ENCODE measurements at regions not wholly inside any gene's neighbourhood (a gene's known extent, or its start where the extent isn't known, plus 50 kb on each side); places are given as distances from the start of the nearest gene placed in this dataset.

- no peak for TF ChIP-seq PCBP1 (IDR thresholded peaks at IDR 0.05; ENCODE audit: low read depth, low read length, poor library complexity, severe bottlenecking)
- TF ChIP-seq GTF2F1 (IDR thresholded peaks at IDR 0.05; ENCODE audit: low read depth, low read length) = no peak
- no peak for TF ChIP-seq E4F1 (CRISPR knock-in tag; IDR thresholded peaks at IDR 0.05; ENCODE audit: borderline replicate concordance)
- TF ChIP-seq TFAM (CRISPR knock-in tag; conservative IDR thresholded peaks at IDR 0.05) = no peak
- no peak for TF ChIP-seq STAT6 (CRISPR knock-in tag; IDR thresholded peaks at IDR 0.05)
- no peak for TF ChIP-seq ZNF133 (CRISPR knock-in tag; IDR thresholded peaks at IDR 0.05)
- no peak for TF ChIP-seq MBD2 (IDR thresholded peaks at IDR 0.05; ENCODE audit: borderline replicate concordance, low read depth)
- no peak for TF ChIP-seq CREB3 (tag; conservative IDR thresholded peaks at IDR 0.05; ENCODE audit: low read depth)
- no peak for TF ChIP-seq CBX2 (IDR thresholded peaks at IDR 0.05; ENCODE audit: insufficient read depth, low read length, poor library complexity, severe bottlenecking)
Observed at GRCh38 chr15:70401709-70402108, 304.0 kb upstream of the TLE3 start (continued).
